GM18951 (cell line): ENCODE measurements at regions not wholly inside any gene's neighbourhood (a gene's known extent, or its start where the extent isn't known, plus 50 kb on each side); places are given as distances from the start of the nearest gene placed in this dataset.
"Not testable (repeated sequence)": the region's sequence is repeated elsewhere in the genome, so short reads cannot be mapped to it uniquely, and the experiment has no call there.

Source experiments
- POLR2A ChIP-seq: IDR thresholded peaks from 4 replicates; pipeline ENCODE4 v1.6.1; 2011; ENCODE audit warnings: mild to moderate bottlenecking; ENCODE audit not compliant: insufficient read length, insufficient read depth; ENCODE audit errors: extremely low read depth
- in situ Hi-C: fragments of 300-500 bp; cut with MboI; formaldehyde crosslinking; loops from one replicate; pipeline ENCODE4 v1.12.0; 2022; ENCODE audit warnings: low sequenced_read_pairs, mixed read lengths, inconsistent platforms; ENCODE audit not compliant: unreplicated experiment

DNA sequence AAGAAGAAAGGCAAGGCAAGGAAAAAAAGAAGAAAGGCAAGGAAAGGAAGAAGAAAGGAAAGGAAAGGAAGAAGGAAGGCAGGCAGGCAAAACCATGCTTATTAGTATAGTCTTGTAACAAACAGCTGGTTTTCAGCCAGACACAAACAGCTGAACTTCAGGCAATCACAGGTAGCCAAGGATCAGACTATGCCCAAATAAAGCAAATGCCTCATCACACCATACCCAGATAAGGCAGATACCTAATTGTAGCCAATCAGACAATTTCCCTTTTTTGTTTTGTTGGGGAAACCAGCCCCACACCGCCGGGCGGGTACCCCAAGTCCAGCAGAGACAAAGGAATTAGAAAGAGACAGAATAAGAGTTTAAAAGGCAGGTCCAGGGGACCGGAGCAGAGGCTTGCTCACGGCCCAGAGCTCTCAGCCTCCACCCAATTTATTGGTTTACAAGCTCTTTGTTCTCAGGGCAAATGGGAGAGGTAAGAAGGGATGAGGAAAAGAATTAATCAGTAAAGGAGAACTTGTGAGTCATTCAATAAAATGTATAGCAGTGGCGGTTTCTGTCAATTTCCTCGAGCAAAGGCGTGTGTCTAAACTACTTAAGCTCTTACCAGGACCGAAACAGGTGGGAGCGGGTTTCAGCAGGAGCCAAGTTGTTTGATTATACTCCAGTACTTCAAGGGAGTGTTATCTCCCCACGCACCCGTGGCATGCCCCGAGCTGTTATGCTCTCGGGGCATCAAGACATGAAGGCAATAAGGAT lies 886.8 kb downstream of the KCNT2 start:
- TF ChIP-seq POLR2A, result no peak
- in situ Hi-C loops, result no loop called here

DNA sequence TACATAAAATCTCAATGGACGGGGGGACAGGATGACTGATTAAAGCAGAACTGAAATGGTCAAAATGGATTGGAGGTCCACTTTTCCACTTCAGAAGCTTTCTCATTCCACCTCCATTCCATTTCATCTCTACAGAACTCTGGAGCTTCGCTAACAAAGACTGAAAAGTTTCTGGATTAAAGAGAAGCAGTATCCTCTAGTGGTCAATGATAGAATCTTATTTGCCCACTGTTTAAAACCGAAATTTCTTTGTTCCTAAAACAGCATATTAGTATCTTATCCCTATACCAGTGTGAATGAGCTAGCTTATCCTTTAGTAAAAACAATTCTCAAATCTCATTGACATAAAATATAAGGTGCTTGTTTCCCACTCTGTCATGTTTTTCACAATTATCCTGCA lies 890.6 kb downstream of the KCNT2 start:
- in situ Hi-C loops, result no loop called here
- no peak for TF ChIP-seq POLR2A

DNA sequence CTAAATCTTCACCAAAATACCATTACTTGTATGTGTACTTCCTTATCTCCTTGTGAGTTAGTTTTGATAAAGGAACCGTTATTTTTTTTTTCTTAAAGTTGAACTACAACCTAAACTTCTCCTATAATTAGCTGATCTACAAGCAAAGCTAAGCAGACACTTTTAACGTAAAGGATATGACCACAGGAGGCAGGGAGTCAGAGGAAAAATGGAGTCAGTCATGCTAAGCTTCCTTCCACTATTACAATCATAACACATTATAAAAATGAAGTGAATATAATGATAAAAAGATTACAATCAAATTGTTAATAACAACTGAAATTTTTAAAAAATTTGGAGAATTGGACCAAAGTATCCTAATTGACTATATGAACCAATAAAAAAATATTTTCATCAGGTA lies 892.6 kb downstream of the KCNT2 start:
- no peak for TF ChIP-seq POLR2A
- in situ Hi-C loops, result no loop called here

GRCh38 chr1:195714248-195714647 lies 894.0 kb downstream of the KCNT2 start:
- in situ Hi-C loops, result no loop called here
- TF ChIP-seq POLR2A, result no peak

- in situ Hi-C loops, result no loop called here
- TF ChIP-seq POLR2A, result no peak
These were observed 898.4 kb downstream of the KCNT2 start for GRCh38 chr1:195709821-195710220.

- in situ Hi-C loops, result no loop called here
- TF ChIP-seq POLR2A, result no peak
These were observed 904.2 kb downstream of the KCNT2 start for GRCh38 chr1:195704028-195704427.

- TF ChIP-seq POLR2A, result no peak
- in situ Hi-C loops, result no loop called here
These were observed 907.1 kb downstream of the KCNT2 start for GRCh38 chr1:195701149-195701548.

DNA sequence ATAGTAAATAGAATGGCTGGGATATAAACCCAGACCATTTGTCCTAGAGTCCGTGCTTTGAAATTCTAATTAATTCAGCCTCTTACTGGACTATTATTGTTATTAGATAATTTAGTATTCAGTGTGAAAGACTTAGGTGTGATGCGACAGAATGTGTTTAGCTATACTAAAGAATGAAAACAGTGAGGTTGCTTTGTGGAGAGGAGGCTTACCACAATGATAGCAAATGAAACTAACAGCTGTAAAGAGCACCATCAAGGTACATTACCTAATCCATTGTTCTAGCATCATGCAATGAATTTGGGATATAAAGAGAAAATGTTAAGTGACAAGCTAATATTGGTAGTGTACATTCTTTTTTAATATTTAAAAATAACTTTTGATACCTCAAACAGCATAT lies 911.1 kb downstream of the KCNT2 start:
- in situ Hi-C loops, result no loop called here
- TF ChIP-seq POLR2A, result no peak

GRCh38 chr1:195686764-195687163 lies 921.5 kb downstream of the KCNT2 start:
- no peak for TF ChIP-seq POLR2A
- in situ Hi-C loops, result no loop called here

DNA sequence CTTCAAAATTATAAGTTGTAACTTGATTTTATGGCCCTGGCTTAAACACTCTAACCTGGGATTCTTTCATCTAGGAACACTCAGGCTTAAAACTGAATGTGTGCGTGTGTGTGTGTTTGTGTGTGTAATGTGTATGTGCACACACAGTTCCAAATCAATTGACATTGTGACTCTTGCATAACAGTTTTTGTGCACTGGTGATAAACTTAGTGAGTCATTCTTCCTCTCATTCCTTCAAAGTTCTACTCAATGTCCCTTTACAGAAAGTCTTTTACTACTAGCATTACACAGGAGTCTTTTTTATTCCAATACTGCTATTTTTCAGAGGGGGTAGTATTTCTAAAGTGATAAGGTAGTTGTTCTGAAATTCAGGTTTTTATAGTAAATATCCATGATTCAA lies 943.6 kb downstream of the KCNT2 start:
- in situ Hi-C loops, result no loop called here
- no peak for TF ChIP-seq POLR2A

GRCh38 chr1:195663549-195664280 lies 944.5 kb downstream of the KCNT2 start:
- TF ChIP-seq POLR2A, result no peak
- in situ Hi-C loops, result no loop called here

DNA sequence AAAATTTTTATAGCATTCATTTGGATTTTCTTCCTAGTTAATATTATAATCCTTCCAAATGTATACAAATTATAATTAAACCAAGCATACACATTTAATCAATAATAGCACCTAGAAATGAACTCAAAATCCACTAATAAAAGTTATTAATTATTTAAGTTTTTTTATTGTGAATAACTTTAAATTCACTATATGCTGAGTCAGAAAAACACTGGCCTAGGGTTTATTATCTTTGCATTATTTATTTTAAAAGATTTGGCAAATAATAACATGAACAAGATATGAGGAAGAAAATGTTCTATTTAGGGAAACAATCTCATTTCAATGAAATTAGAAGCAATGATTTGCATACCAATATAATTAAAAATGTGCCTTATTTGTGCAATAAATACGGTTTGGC lies 951.5 kb downstream of the KCNT2 start:
- in situ Hi-C loops, result no loop called here
- no peak for TF ChIP-seq POLR2A

GRCh38 chr1:195648875-195649274 lies 959.4 kb downstream of the KCNT2 start:
- in situ Hi-C loops, result not testable (repeated sequence)

DNA sequence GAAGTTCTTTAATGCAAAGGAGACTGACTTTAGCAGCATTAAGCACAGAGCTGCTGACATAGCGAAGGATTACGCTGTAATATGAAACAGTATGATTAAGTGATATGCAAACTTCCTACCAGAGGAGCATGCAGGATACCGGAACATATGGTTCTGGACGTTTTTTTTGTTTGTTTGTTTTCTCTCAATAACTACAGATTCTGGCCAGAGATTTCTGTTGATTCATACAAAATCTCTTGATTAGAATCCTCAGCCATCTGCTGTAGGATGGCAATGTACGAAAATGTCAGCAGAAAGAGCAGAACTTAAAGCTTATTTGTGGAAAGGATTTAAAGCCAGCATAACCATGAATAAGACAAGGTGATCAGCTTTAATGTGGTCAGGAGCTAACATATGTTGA lies 970.7 kb downstream of the KCNT2 start:
- in situ Hi-C loops, result no loop called here
- no peak for TF ChIP-seq POLR2A

DNA sequence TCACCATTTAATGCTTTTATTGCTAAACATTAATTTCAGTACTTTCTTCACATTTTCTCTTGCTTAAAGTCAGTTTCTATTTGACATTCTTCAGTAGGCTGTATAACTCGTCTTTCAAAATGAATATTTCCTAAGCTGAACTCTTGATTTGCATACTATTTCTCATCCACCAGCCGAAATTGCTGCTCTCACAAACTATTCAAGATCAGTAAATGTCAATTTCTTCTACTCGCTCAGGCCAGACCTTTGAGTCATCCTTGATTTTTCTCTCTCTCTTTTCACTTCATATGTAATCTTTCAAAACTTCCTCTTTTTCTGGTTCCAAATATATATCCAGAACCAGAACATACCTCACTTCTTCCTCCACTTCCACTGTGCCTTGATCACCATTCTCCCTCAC lies 990.0 kb downstream of the KCNT2 start:
- TF ChIP-seq POLR2A, result no peak
- in situ Hi-C loops, result no loop called here

DNA sequence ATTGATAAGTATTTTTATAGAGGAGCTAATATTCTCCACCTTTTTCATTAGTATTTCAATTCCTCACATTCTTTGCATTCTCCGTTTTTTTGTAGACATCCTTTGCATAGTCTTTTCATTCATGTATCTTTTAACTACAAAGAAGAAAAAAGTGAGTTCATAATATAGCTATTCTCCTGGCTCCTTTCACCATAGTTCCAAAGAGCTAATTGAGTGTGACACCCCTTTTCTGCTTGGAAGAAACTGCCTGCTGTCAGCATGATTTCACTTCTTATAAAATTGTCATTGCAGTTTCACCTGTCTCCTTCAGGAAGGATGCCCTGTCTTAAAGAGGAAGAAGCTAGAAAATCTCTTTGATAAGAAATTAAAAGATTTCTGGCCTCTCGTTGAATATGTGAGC lies 991.1 kb downstream of the KCNT2 start:
- in situ Hi-C loops, result no loop called here
- TF ChIP-seq POLR2A, result no peak
